Trophoblast cell (in vitro differentiated cells and primary cell): ENCODE measurements at regions not wholly inside any gene's neighbourhood (a gene's known extent, or its start where the extent isn't known, plus 50 kb on each side); places are given as distances from the start of the nearest gene placed in this dataset.

Source experiments
- DNase-seq, 2 donors: peaks; one replicate each; pipeline ENCODE4 v3.0.0-alpha.2; 2016
- H2AFZ ChIP-seq: 2 replicates; pipeline ENCODE4 v1.6.1; 2013; ENCODE audit warnings: low read length, moderate library complexity, mild to moderate bottlenecking; ENCODE audit not compliant: insufficient read depth, poor library complexity
- H2AK5ac ChIP-seq: 2 replicates; pipeline ENCODE4 v1.6.1; 2013; ENCODE audit warnings: mild to moderate bottlenecking, low read length
- H2BK120ac ChIP-seq: 2 replicates; pipeline ENCODE4 v1.6.1; 2013; ENCODE audit warnings: low read length, mild to moderate bottlenecking, moderate library complexity; ENCODE audit not compliant: insufficient read depth, poor library complexity
- H2BK12ac ChIP-seq: 2 replicates; pipeline ENCODE4 v1.6.1; 2013; ENCODE audit warnings: mild to moderate bottlenecking, low read length, moderate library complexity
- H2BK5ac ChIP-seq: 2 replicates; pipeline ENCODE4 v1.6.1; 2013; ENCODE audit warnings: low read length, low read depth, moderate library complexity, mild to moderate bottlenecking; ENCODE audit not compliant: poor library complexity
- H3K14ac ChIP-seq: 2 replicates; pipeline ENCODE4 v1.6.1; 2013; ENCODE audit warnings: mild to moderate bottlenecking, low read length
- H3K18ac ChIP-seq: 2 replicates; pipeline ENCODE4 v1.6.1; 2013; ENCODE audit warnings: mild to moderate bottlenecking, low read length
- H3K23ac ChIP-seq: 2 replicates; pipeline ENCODE4 v1.6.1; 2013; ENCODE audit warnings: low read length
- H3K27ac ChIP-seq: 2 replicates; pipeline ENCODE4 v1.5.1; 2013; ENCODE audit warnings: low read depth, mild to moderate bottlenecking, inconsistent platforms, low read length, moderate library complexity
- H3K27me3 ChIP-seq: 2 replicates; pipeline ENCODE4 v1.6.1; 2013; ENCODE audit warnings: inconsistent platforms, mild to moderate bottlenecking, low read length, moderate library complexity; ENCODE audit not compliant: insufficient read depth
- H3K36me3 ChIP-seq, 2 experiments: 1 replicate in 1 of 2; 2 replicates in 1 of 2; pipeline ENCODE4 v1.6.1; 2013; ENCODE audit warnings: low read length in 2 of 2, mild to moderate bottlenecking in 2 of 2, moderate library complexity in 1 of 2; ENCODE audit not compliant: insufficient read depth in 2 of 2, control insufficient read depth in 1 of 2
- H3K4ac ChIP-seq: 2 replicates; pipeline ENCODE4 v1.6.1; 2013; ENCODE audit warnings: low read depth, mild to moderate bottlenecking, low read length, moderate library complexity
- H3K4me1 ChIP-seq, 2 experiments: 1 replicate in 1 of 2; 2 replicates in 1 of 2; pipeline ENCODE4 v1.6.1; 2013; ENCODE audit warnings: low read length in 2 of 2, mild to moderate bottlenecking in 2 of 2, moderate library complexity in 1 of 2; ENCODE audit not compliant: insufficient read depth in 2 of 2, control insufficient read depth in 1 of 2
- H3K4me2 ChIP-seq: 2 replicates; pipeline ENCODE4 v1.6.1; 2013; ENCODE audit warnings: inconsistent platforms, mild to moderate bottlenecking, low read length, moderate library complexity
- H3K4me3 ChIP-seq: 2 replicates; pipeline ENCODE4 v1.5.1; 2013; ENCODE audit warnings: mild to moderate bottlenecking, low read depth, low read length, inconsistent platforms
- H3K79me1 ChIP-seq: one replicate; pipeline ENCODE4 v1.6.1; 2013; ENCODE audit warnings: low read length
- H3K79me2 ChIP-seq: 2 replicates; pipeline ENCODE4 v1.6.1; 2013; ENCODE audit warnings: low read length, mild to moderate bottlenecking; ENCODE audit not compliant: control insufficient read depth, insufficient read depth, poor library complexity
- H3K9ac ChIP-seq: 2 replicates; pipeline ENCODE4 v1.6.1; 2013; ENCODE audit warnings: mild to moderate bottlenecking, low read length
- H3K9me3 ChIP-seq: 2 replicates; pipeline ENCODE4 v1.6.1; 2013; ENCODE audit warnings: low read depth, mild to moderate bottlenecking, control low read depth, inconsistent platforms, low read length; ENCODE audit not compliant: insufficient read depth
- H4K12ac ChIP-seq: 2 replicates; pipeline ENCODE4 v1.6.1; 2013; ENCODE audit warnings: low read depth, mild to moderate bottlenecking, low read length, moderate library complexity
- H4K8ac ChIP-seq: 2 replicates; pipeline ENCODE4 v1.6.1; 2013; ENCODE audit warnings: low read depth, mild to moderate bottlenecking, low read length, moderate library complexity
- H4K91ac ChIP-seq: one replicate; pipeline ENCODE4 v1.6.1; 2013; ENCODE audit warnings: low read depth, mild to moderate bottlenecking, low read length, moderate library complexity
- WGBS: extraction: QIAGEN DNeasy Blood & Tissue Kit; methylation state at CpG from one replicate; pipeline ENCODE4 v1.1.7; 2013; ENCODE audit warnings: missing lambda C conversion rate; ENCODE audit not compliant: insufficient read length, insufficient coverage; ENCODE audit errors: extremely low coverage; 5-methylcytosine and 5-hydroxymethylcytosine counted together

DNA sequence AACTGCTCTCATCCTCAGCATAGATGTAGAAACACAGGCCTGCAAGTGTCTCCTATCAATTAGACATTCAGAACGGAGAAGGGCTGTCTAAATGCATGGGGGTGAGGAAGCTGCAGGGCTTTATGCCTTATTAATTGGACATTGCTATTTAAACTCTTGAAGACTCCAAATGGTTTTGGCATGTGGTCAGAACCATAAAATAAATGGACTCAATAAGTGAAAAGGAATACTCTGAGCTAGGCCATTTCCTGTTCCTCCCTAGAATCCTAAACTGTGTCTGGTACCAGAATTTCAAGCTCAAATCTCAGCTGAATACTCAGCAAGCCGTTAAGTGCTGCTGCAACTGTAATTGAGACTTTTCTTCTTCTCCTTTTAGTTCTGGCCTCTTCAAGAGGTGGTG is 80.4 kb upstream of the C1orf87 start:
- Histone ChIP-seq H2BK120ac (no peak overlapping the region), H3K27ac (no peak overlapping the region), H3K36me3 (no peaks in the 10 kb centered on the region), H3K9me3 (no peaks in the 10 kb centered on the region), H3K4me3 (no peak overlapping the region), H2BK12ac (no peak overlapping the region), H3K4me1 (no peaks in the 10 kb centered on the region), H4K12ac (no peak overlapping the region), H3K9ac (no peak overlapping the region), H2BK5ac (no peak overlapping the region), H4K8ac (no peak overlapping the region), H3K23ac (no peak overlapping the region), H3K18ac (no peak overlapping the region), H2AK5ac (no peak overlapping the region), H4K91ac (no peak overlapping the region), H3K14ac (no peak overlapping the region), H2AFZ (no peak overlapping the region), H3K4me2 (no peak overlapping the region), H3K4ac (no peak overlapping the region), H3K79me1 (no peaks in the 10 kb centered on the region), H3K27me3 (no peaks in the 10 kb centered on the region), H3K79me2 (no peaks in the 10 kb centered on the region)
- no peak for DNase-seq
- no CpG with 5 or more reads among the region's 2 CpGs for WGBS

DNA sequence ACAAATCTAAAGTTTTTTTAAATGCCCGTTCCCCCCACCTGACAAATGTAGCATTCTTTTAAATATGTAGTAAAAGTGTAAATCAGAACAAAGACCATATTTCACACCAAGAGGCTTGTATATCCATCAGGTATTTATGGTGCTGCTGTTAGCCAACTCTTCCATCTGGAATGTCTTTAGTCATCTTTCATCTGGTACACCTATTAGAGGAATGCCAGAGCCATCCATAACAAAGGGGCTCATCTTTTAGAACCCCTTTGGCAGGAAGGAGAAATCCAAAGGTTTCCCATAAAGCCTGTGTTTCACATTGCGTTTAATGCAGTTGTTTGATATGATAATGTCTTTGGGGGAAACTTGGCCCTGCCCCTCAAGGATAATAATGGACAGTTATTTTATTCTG is 79.3 kb upstream of the C1orf87 start:
- no CpG with 5 or more reads among the region's 2 CpGs for WGBS
- H4K91ac ChIP-seq: no peak overlapping the region
- H3K27ac ChIP-seq: no peak overlapping the region
- H3K36me3 ChIP-seq: no peaks in the 10 kb centered on the region
- H3K79me1 ChIP-seq: no peaks in the 10 kb centered on the region
- no peaks in the 10 kb centered on the region for H3K9me3 ChIP-seq
- H3K4ac ChIP-seq: no peak overlapping the region
- H3K9ac ChIP-seq: no peak overlapping the region
- H3K18ac ChIP-seq: no peak overlapping the region
- no peak overlapping the region for H2BK5ac ChIP-seq
- H2BK12ac ChIP-seq: no peak overlapping the region
- H3K23ac ChIP-seq: no peak overlapping the region
- no peak overlapping the region for H3K4me2 ChIP-seq
- no peak overlapping the region for H3K14ac ChIP-seq
- H2BK120ac ChIP-seq: no peak overlapping the region
- H3K4me3 ChIP-seq: no peak overlapping the region
- no peak overlapping the region for H2AK5ac ChIP-seq
- no peaks in the 10 kb centered on the region for H3K79me2 ChIP-seq
- no peaks in the 10 kb centered on the region for H3K4me1 ChIP-seq
- no peak for DNase-seq
- H3K27me3 ChIP-seq: no peaks in the 10 kb centered on the region
- H2AFZ ChIP-seq: no peak overlapping the region
- H4K12ac ChIP-seq: no peak overlapping the region
- H4K8ac ChIP-seq: no peak overlapping the region

DNA sequence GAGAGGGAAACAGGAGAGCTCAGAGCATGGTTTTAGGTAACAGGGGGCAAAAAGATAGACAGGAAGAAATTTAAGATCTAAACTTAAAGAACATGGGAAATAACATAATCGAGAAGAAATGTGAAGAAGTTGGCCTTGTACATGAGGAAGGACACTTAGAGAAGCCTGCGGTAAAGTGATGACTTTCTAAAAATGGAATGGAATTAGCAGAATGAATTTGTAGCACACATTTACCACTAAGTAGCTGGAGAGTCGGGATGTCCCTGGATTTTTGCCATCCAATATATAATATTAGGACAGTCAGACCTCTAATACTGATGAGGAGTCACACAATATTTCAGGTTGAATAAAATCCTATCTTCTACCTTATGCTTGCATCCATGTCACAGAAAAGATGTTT is 77.7 kb upstream of the C1orf87 start:
- no peaks in the 10 kb centered on the region for H3K4me1 ChIP-seq
- no peaks in the 10 kb centered on the region for H3K79me2 ChIP-seq
- H4K91ac ChIP-seq: no peak overlapping the region
- no peaks in the 10 kb centered on the region for H3K36me3 ChIP-seq
- H3K27me3 ChIP-seq: no peaks in the 10 kb centered on the region
- no peak overlapping the region for H2BK12ac ChIP-seq
- H3K9ac ChIP-seq: no peak overlapping the region
- no peaks in the 10 kb centered on the region for H3K79me1 ChIP-seq
- H2BK120ac ChIP-seq: no peak overlapping the region
- H3K23ac ChIP-seq: no peak overlapping the region
- no peak overlapping the region for H4K12ac ChIP-seq
- H3K4me3 ChIP-seq: no peak overlapping the region
- no peak overlapping the region for H3K4ac ChIP-seq
- no CpG with 5 or more reads among the region's 3 CpGs for WGBS
- DNase-seq: no peak
- H3K14ac ChIP-seq: no peak overlapping the region
- no peaks in the 10 kb centered on the region for H3K9me3 ChIP-seq
- no peak overlapping the region for H2AK5ac ChIP-seq
- no peak overlapping the region for H2BK5ac ChIP-seq
- no peak overlapping the region for H3K18ac ChIP-seq
- H3K4me2 ChIP-seq: no peak overlapping the region
- no peak overlapping the region for H2AFZ ChIP-seq
- H3K27ac ChIP-seq: no peak overlapping the region
- H4K8ac ChIP-seq: no peak overlapping the region

DNA sequence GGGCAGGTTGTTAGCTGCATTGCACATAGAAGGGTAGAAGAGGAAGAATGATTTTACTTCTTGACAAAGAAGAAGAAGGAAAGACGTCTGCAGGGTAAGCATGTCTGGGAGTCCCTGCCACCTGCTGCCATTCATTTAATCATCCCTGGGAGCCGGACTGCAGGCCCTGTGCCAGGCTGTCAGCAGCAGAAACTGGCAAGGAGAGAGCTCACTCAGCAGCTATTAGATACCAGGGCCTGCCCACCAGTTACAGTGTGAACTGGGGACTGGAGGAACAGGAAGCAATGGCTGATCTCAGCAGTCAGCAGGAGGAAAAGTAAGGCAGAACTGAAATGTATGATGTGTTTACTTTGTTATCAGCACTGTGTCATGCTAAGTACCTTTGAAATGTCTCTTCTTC is 75.7 kb upstream of the C1orf87 start:
- no peak overlapping the region for H3K27ac ChIP-seq
- no peaks in the 10 kb centered on the region for H3K36me3 ChIP-seq
- H3K27me3 ChIP-seq: no peaks in the 10 kb centered on the region
- H3K18ac ChIP-seq: no peak overlapping the region
- H3K79me1 ChIP-seq: no peaks in the 10 kb centered on the region
- no peak for DNase-seq
- WGBS: no CpG with 5 or more reads among the region's 2 CpGs
- H3K23ac ChIP-seq: no peak overlapping the region
- no peak overlapping the region for H3K4me3 ChIP-seq
- no peak overlapping the region for H3K14ac ChIP-seq
- H2BK12ac ChIP-seq: no peak overlapping the region
- no peak overlapping the region for H2BK120ac ChIP-seq
- no peak overlapping the region for H3K4ac ChIP-seq
- no peak overlapping the region for H2AK5ac ChIP-seq
- no peak overlapping the region for H3K9ac ChIP-seq
- no peaks in the 10 kb centered on the region for H3K4me1 ChIP-seq
- H3K4me2 ChIP-seq: no peak overlapping the region
- H4K12ac ChIP-seq: no peak overlapping the region
- no peaks in the 10 kb centered on the region for H3K79me2 ChIP-seq
- H2BK5ac ChIP-seq: no peak overlapping the region
- H2AFZ ChIP-seq: no peak overlapping the region
- no peak overlapping the region for H4K8ac ChIP-seq
- H4K91ac ChIP-seq: no peak overlapping the region
- H3K9me3 ChIP-seq: no peaks in the 10 kb centered on the region
